Esophagus muscularis mucosa (tissue), 4 donors: ENCODE measurements at regions not wholly inside any gene's neighbourhood (a gene's known extent, or its start where the extent isn't known, plus 50 kb on each side); places are given as distances from the start of the nearest gene placed in this dataset.

Source experiments
- EP300 ChIP-seq: sonication (generic); formaldehyde crosslinking; IDR thresholded peaks from one replicate; pipeline ENCODE4 v1.6.1; 2017; ENCODE audit warnings: antibody characterized with exemption
- POLR2A ChIP-seq: fragments of 450-650 bp; IDR thresholded peaks from one replicate; pipeline ENCODE4 v1.6.1; 2017; ENCODE audit warnings: antibody characterized with exemption, moderate library complexity, mild to moderate bottlenecking, low read depth
- TF ChIP-seq, protein P1 (sequence below), 3 experiments: fragments of 200-600 bp in 2 of 3; fragments of 450-650 bp in 1 of 3; sonication (generic) in 2 of 3; IDR thresholded peaks; one replicate each; pipeline ENCODE4 v1.5.1; 2017 to 2019; ENCODE audit warnings: antibody characterized with exemption in 3 of 3, mild to moderate bottlenecking in 2 of 3, moderate library complexity in 1 of 3

- TF ChIP-seq POLR2A (no peak), EP300 (no peak)
- TF ChIP-seq, protein P1, sequence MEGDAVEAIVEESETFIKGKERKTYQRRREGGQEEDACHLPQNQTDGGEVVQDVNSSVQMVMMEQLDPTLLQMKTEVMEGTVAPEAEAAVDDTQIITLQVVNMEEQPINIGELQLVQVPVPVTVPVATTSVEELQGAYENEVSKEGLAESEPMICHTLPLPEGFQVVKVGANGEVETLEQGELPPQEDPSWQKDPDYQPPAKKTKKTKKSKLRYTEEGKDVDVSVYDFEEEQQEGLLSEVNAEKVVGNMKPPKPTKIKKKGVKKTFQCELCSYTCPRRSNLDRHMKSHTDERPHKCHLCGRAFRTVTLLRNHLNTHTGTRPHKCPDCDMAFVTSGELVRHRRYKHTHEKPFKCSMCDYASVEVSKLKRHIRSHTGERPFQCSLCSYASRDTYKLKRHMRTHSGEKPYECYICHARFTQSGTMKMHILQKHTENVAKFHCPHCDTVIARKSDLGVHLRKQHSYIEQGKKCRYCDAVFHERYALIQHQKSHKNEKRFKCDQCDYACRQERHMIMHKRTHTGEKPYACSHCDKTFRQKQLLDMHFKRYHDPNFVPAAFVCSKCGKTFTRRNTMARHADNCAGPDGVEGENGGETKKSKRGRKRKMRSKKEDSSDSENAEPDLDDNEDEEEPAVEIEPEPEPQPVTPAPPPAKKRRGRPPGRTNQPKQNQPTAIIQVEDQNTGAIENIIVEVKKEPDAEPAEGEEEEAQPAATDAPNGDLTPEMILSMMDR (IDR thresholded peaks at IDR 0.05): no peak
Measured at GRCh38 chr2:62383846-62384245, 122.1 kb downstream of the TMEM17 start.
